Common myeloid progenitor, CD34-positive (primary cell): ENCODE measurements at regions not wholly inside any gene's neighbourhood (a gene's known extent, or its start where the extent isn't known, plus 50 kb on each side); places are given as distances from the start of the nearest gene placed in this dataset.

Experiments used
- CTCF ChIA-PET: fragments of 350-600 bp; sonication (Branson Sonifier 250); formaldehyde crosslinking; loops from one replicate; lab custom pipeline; 2021; ENCODE audit warnings: antibody characterized with exemption; lab: Charles Lee
- POLR2A ChIA-PET: fragments of 350-600 bp; sonication (Branson Sonifier 250); formaldehyde crosslinking; loops from one replicate; lab custom pipeline; 2021; ENCODE audit warnings: antibody characterized with exemption; lab: Charles Lee
- DNase-seq, 3 donors: peaks; one replicate each; pipeline versions ENCODE4 v3.0.0 to v3.0.0-alpha.2; 2013
- H3K27ac ChIP-seq, 2 experiments: 1 replicate in 1 of 2; 2 replicates in 1 of 2; pipeline ENCODE4 v1.7.0; 2013; ENCODE audit warnings: inconsistent platforms in 2 of 2, low read length in 2 of 2, mild to moderate bottlenecking in 2 of 2, low read depth in 1 of 2, moderate library complexity in 1 of 2; ENCODE audit not compliant: severe bottlenecking in 2 of 2, insufficient read depth in 1 of 2, poor library complexity in 1 of 2
- H3K27me3 ChIP-seq, 5 experiments: replicated peaks in 2 of 5; 1 replicate in 3 of 5; 2 replicates in 2 of 5; pipeline versions ENCODE4 v1.6.1 to v1.7.0; 2013; ENCODE audit warnings: low read length in 4 of 5, mild to moderate bottlenecking in 2 of 5, moderate library complexity in 2 of 5, inconsistent platforms in 1 of 5; ENCODE audit not compliant: insufficient read depth in 5 of 5, control insufficient read depth in 4 of 5
- H3K36me3 ChIP-seq, 4 experiments: 1 replicate in 2 of 4; 2 replicates in 2 of 4; pipeline versions ENCODE4 v1.6.1 to v1.7.0; 2013; ENCODE audit warnings: low read length in 3 of 4, control low read depth in 1 of 4, mild to moderate bottlenecking in 1 of 4; ENCODE audit not compliant: control insufficient read depth in 4 of 4, insufficient read depth in 4 of 4
- H3K4me1 ChIP-seq, 4 experiments: 1 replicate in 3 of 4; 2 replicates in 1 of 4; pipeline versions ENCODE4 v1.6.1 to v1.7.1; 2013; ENCODE audit warnings: low read length in 3 of 4, mild to moderate bottlenecking in 3 of 4, control low read depth in 1 of 4, inconsistent platforms in 1 of 4, moderate library complexity in 1 of 4; ENCODE audit not compliant: control insufficient read depth in 4 of 4, insufficient read depth in 4 of 4; ENCODE audit errors: control extremely low read depth in 1 of 4
- H3K4me3 ChIP-seq, 7 experiments: 1 replicate in 4 of 7; 2 replicates in 3 of 7; pipeline versions ENCODE4 v1.5.1 to v1.7.0; 2013; ENCODE audit warnings: mild to moderate bottlenecking in 7 of 7, low read length in 6 of 7, moderate library complexity in 6 of 7, inconsistent platforms in 2 of 7, low read depth in 2 of 7, control low read depth in 1 of 7; ENCODE audit not compliant: insufficient read depth in 4 of 7, control insufficient read depth in 1 of 7; ENCODE audit errors: extremely low read depth in 1 of 7
- H3K9me3 ChIP-seq, 5 experiments: 1 replicate in 4 of 5; 2 replicates in 1 of 5; pipeline versions ENCODE4 v1.6.1 to v1.7.1; 2013; ENCODE audit warnings: low read length in 4 of 5, mild to moderate bottlenecking in 2 of 5, inconsistent platforms in 1 of 5, low read depth in 1 of 5, moderate library complexity in 1 of 5; ENCODE audit not compliant: control insufficient read depth in 4 of 5, insufficient read depth in 2 of 5; ENCODE audit errors: control extremely low read depth in 1 of 5
- WGBS: methylation state at CpG from one replicate; pipeline ENCODE4 v1.1.5; 2013; ENCODE audit not compliant: insufficient coverage; 5-methylcytosine and 5-hydroxymethylcytosine counted together

GRCh38 chr7:25801214-25801613 is 350.8 kb upstream of the NFE2L3 start:
- Histone ChIP-seq H3K27me3 (peaks cover 0 to 2% (median 0%) of the 10 kb centered on the region in 5 experiments), H3K4me1 (no peaks in the 10 kb centered on the region), H3K27ac (no peak overlapping the region), H3K4me3 (no peak overlapping the region), H3K9me3 (no peaks in the 10 kb centered on the region), H3K36me3 (no peaks in the 10 kb centered on the region)
- ChIA-PET CTCF (no interaction called here), POLR2A (no interaction called here)
- WGBS = no CpG with 5 or more reads among the region's 3 CpGs
- DNase-seq = no peak

DNA sequence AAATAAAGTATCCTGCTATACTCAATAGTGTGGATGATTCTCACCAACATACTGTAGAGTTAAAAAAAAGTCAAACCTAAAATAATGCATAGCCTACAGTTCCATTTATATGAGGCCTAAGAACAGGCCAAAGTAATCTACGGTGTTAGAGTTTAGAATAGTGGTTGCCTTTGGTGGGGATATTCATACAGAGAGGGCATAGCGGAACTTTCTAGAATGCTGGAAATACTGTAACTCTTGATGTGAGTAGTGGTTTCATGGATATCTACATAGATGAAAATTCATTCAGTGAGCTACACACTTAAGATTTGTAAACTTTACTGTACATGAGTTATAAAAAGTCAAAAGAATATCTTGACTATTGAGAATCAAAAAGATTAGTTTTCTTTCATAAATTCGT is 349.9 kb upstream of the NFE2L3 start:
- Histone ChIP-seq H3K9me3 (no peaks in the 10 kb centered on the region), H3K27ac (no peak overlapping the region), H3K4me1 (no peaks in the 10 kb centered on the region), H3K36me3 (no peaks in the 10 kb centered on the region), H3K4me3 (no peak overlapping the region), H3K27me3 (peaks cover 0 to 3% (median 0%) of the 10 kb centered on the region in 5 experiments)
- 100% methylated on average over 1 of the region's 3 CpGs for WGBS
- ChIA-PET CTCF (no interaction called here), POLR2A (no interaction called here)
- no peak for DNase-seq

DNA sequence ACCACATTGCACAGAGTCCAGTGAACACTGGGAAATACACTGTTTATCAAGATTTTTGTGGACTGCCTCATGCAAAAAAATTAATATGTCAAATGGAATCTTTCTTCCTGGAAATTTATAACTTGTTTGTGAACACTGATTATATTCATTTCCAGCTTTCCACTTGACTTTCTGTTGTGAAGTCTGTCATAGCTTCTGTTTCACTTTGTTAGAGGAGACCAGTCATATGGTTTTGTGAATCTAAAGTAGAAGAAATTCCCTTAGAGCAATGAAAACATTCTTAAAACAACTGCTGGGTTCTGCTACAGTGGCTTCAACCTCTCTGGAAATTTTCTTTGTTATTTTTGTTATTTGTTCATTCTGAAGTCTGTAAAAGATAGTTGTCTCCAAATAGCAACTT is 349.5 kb upstream of the NFE2L3 start:
- no peaks in the 10 kb centered on the region for H3K4me1 ChIP-seq
- H3K9me3 ChIP-seq = no peaks in the 10 kb centered on the region
- H3K27ac ChIP-seq = no peak overlapping the region
- peaks cover 0 to 3% (median 0%) of the 10 kb centered on the region in 5 experiments for H3K27me3 ChIP-seq
- POLR2A ChIA-PET = no interaction called here
- CTCF ChIA-PET = no interaction called here
- H3K36me3 ChIP-seq = no peaks in the 10 kb centered on the region
- H3K4me3 ChIP-seq = no peak overlapping the region
- DNase-seq = no peak

DNA sequence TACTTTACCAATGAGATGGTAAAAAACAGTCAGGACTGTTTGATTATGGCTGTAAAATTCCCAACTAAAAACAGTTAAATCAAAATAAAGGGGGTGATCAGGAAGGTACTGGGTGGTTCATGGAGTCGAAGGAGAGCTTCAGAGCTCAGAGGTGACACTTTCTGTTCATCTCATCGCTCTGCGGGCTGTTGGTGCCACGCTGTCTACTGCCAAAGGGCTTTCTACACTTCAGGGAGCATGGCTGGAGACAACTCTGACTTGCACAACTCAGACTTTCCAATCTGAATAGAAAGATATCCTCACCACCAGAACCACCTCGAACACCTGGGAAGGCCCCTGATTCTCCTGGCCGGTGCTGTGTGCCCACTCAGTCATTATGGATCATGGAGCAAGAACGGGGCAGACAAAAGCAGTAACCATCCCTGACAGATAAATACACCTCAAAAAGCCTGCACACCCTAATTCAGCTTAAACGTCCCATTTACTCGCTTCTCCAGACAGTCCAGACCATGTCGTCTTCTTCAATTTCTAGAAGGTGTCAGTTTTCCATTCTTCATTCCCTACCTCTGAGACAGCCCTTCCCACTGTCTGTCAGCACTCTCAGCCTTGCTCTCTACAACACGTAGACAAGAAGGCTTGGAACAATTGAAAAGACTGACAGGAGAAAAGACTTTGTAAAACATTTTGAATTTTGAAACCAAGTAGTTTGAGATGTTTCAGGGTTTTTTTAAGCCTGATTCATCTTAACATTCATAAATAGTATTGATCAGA is 348.7 kb upstream of the NFE2L3 start:
- no peak for DNase-seq
- CTCF ChIA-PET = no interaction called here
- H3K4me1 ChIP-seq = no peaks in the 10 kb centered on the region
- H3K4me3 ChIP-seq = no peak overlapping the region
- no peaks in the 10 kb centered on the region for H3K36me3 ChIP-seq
- POLR2A ChIA-PET = no interaction called here
- H3K27ac ChIP-seq = no peak overlapping the region
- WGBS = 86% methylated on average over 10 of the region's 11 CpGs
- peaks cover 0 to 5% (median 0%) of the 10 kb centered on the region in 5 experiments for H3K27me3 ChIP-seq
- no peaks in the 10 kb centered on the region for H3K9me3 ChIP-seq

DNA sequence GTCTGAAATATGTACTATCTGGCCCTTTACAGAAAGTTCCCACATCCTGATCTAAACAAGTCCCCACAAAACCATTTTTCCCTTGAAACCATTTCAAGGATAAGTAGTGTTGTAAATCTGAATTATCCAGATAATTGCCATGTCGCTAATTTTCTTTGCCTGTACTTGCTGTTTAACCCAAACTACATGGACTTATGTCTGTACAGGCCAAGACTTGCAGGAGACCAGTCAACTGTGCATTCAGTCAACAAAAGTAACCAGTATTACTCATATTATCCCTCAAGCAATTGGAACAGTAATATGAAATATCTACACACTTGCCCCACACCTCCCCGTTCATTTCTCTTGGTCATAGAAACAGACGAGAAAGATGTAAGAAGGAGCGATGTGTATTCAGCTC is 347.8 kb upstream of the NFE2L3 start:
- Histone ChIP-seq H3K4me3 (no peak overlapping the region), H3K27me3 (peaks cover 0 to 5% (median 0%) of the 10 kb centered on the region in 5 experiments), H3K36me3 (no peaks in the 10 kb centered on the region), H3K27ac (no peak overlapping the region), H3K4me1 (no peaks in the 10 kb centered on the region), H3K9me3 (no peaks in the 10 kb centered on the region)
- no peak for DNase-seq
- POLR2A ChIA-PET = no interaction called here
- WGBS = 88% methylated on average over 1 of the region's 4 CpGs
- CTCF ChIA-PET = no interaction called here

- H3K4me3 ChIP-seq = no peak overlapping the region
- no peaks in the 10 kb centered on the region for H3K9me3 ChIP-seq
- ChIA-PET POLR2A (interaction anchor here (0.6 kb wide), 1 partner anchor 859 kb away, joined by 7 read pairs; no protein-coding TSS in a partner anchor), CTCF (no interaction called here)
- no peaks in the 10 kb centered on the region for H3K36me3 ChIP-seq
- H3K27me3 ChIP-seq = peaks cover 0 to 5% (median 0%) of the 10 kb centered on the region in 5 experiments
- H3K4me1 ChIP-seq = no peaks in the 10 kb centered on the region
- WGBS = 90% methylated on average over 2 of the region's 4 CpGs
- no peak for DNase-seq
- H3K27ac ChIP-seq = no peak overlapping the region
These were observed 346.8 kb upstream of the NFE2L3 start for GRCh38 chr7:25805027-25805687.

GRCh38 chr7:25807086-25807611 is 344.8 kb upstream of the NFE2L3 start:
- no peaks in the 10 kb centered on the region for H3K9me3 ChIP-seq
- H3K27me3 ChIP-seq = peaks cover 0 to 5% (median 0%) of the 10 kb centered on the region in 5 experiments
- DNase-seq = no peak
- CTCF ChIA-PET = no interaction called here
- WGBS = no CpG with 5 or more reads among the region's 1 CpG
- no peaks in the 10 kb centered on the region for H3K36me3 ChIP-seq
- no peak overlapping the region for H3K27ac ChIP-seq
- H3K4me3 ChIP-seq = no peak overlapping the region
- POLR2A ChIA-PET = no interaction called here
- no peaks in the 10 kb centered on the region for H3K4me1 ChIP-seq
